ENCODE measurements at regions not wholly inside any gene's neighbourhood (a gene's known extent, or its start where the extent isn't known, plus 50 kb on each side); places are given as distances from the start of the nearest gene placed in this dataset.

- H3K27ac Mint-ChIP-seq, result no peak overlapping the region
- Histone ChIP-seq H3K9ac (ENCODE audit: low read length) (no peak overlapping the region), H3K4me2 (replicated peaks; ENCODE audit: low read depth, low read length, poor library complexity, severe bottlenecking) (no peak overlapping the region), H2AFZ (ENCODE audit: insufficient read depth, low read depth, low read length, poor library complexity, severe bottlenecking) (no peak overlapping the region), H3K9me3 (ENCODE audit: control extremely low read depth in 1 of 3, control insufficient read depth in 2 of 3, insufficient read depth in 1 of 3, low read length in 2 of 3) (peaks cover 0 to 8% (median 3%) of the 10 kb centered on the region in 3 donors), H3K4me3 (ENCODE audit: control extremely low read depth in 1 of 5, extremely low read depth in 1 of 5, insufficient read depth in 1 of 5, low read depth in 2 of 5, low read length in 4 of 5) (no peak overlapping the region), H3K79me2 (ENCODE audit: control insufficient read depth, insufficient read depth, low read length) (no peaks in the 10 kb centered on the region), H4K20me1 (ENCODE audit: control insufficient read depth, insufficient read depth, low read length, poor library complexity, severe bottlenecking) (no peaks in the 10 kb centered on the region), H3K4me1 (ENCODE audit: control insufficient read depth in 2 of 2, insufficient read depth in 2 of 2, low read length in 2 of 2) (no peaks in the 10 kb centered on the region), H3K27ac (ENCODE audit: low read length in 2 of 2) (no peak overlapping the region), H3K27me3 (replicated peaks in 1 of 4; ENCODE audit: control extremely low read depth in 1 of 4, control insufficient read depth in 3 of 4, insufficient read depth in 4 of 4, low read length in 3 of 4) (no peaks in the 10 kb centered on the region), H3K36me3 (replicated peaks in 1 of 2; ENCODE audit: control extremely low read depth in 1 of 2, control insufficient read depth in 1 of 2, extremely low read depth in 1 of 2, insufficient read depth in 2 of 2, low read length in 1 of 2) (no peaks in the 10 kb centered on the region)
- ChIA-PET CTCF (no interaction called here), POLR2A (no interaction called here)
- WGBS (ENCODE audit: insufficient coverage), result no CpG with 5 or more reads among the region's 1 CpG
- no peak overlapping the region for H3K4me3 Mint-ChIP-seq
- H3K9me3 Mint-ChIP-seq (ENCODE audit: insufficient read depth), result peaks cover 6% of the 10 kb centered on the region
- no peak for ATAC-seq (ENCODE audit: low read depth)
- no peaks in the 10 kb centered on the region for H3K4me1 Mint-ChIP-seq
- no peaks in the 10 kb centered on the region for H3K27me3 Mint-ChIP-seq
- TF ChIP-seq, protein P1, sequence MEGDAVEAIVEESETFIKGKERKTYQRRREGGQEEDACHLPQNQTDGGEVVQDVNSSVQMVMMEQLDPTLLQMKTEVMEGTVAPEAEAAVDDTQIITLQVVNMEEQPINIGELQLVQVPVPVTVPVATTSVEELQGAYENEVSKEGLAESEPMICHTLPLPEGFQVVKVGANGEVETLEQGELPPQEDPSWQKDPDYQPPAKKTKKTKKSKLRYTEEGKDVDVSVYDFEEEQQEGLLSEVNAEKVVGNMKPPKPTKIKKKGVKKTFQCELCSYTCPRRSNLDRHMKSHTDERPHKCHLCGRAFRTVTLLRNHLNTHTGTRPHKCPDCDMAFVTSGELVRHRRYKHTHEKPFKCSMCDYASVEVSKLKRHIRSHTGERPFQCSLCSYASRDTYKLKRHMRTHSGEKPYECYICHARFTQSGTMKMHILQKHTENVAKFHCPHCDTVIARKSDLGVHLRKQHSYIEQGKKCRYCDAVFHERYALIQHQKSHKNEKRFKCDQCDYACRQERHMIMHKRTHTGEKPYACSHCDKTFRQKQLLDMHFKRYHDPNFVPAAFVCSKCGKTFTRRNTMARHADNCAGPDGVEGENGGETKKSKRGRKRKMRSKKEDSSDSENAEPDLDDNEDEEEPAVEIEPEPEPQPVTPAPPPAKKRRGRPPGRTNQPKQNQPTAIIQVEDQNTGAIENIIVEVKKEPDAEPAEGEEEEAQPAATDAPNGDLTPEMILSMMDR (IDR thresholded peaks at IDR 0.05), result no peak
- no peak for TF ChIP-seq EZH2 (IDR thresholded peaks at IDR 0.05; ENCODE audit: borderline replicate concordance, insufficient read depth, low read depth, low read length, poor library complexity, severe bottlenecking)
- no peak for DNase-seq
- intact Hi-C loops (cut with micrococcal nuclease), result no loop called here
Observed at GRCh38 chr6:100065348-100065747, 71.3 kb upstream of the MCHR2 start.

DNA sequence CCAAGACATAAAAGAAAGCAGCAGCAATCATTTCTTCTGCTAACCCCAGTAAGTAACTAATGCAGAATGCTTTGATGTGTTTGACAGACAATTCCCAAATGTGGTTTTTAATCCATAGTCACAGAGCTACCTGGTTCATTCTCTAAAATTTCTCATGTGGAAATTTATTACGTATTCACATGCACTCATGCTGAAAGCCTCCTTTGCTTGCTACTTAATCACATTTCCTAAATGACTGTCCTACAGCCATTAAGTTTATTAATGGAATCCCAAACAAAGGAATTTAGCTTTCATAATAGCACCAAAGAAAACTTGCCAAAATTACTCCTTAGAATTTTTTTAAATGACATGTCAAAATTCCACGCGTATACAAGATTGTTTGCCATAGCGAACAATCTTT is 68.6 kb upstream of the MCHR2 start:
- intact Hi-C loops (cut with micrococcal nuclease), result no loop called here
- WGBS (ENCODE audit: insufficient coverage), result 100% methylated on average over 1 of the region's 4 CpGs
- Histone ChIP-seq H3K9ac (ENCODE audit: low read length) (no peak overlapping the region), H3K9me3 (ENCODE audit: control extremely low read depth in 1 of 3, control insufficient read depth in 2 of 3, insufficient read depth in 1 of 3, low read length in 2 of 3) (no peaks in the 10 kb centered on the region), H4K20me1 (ENCODE audit: control insufficient read depth, insufficient read depth, low read length, poor library complexity, severe bottlenecking) (no peaks in the 10 kb centered on the region), H3K4me2 (replicated peaks; ENCODE audit: low read depth, low read length, poor library complexity, severe bottlenecking) (no peak overlapping the region), H3K27ac (ENCODE audit: low read length in 2 of 2) (no peak overlapping the region), H2AFZ (ENCODE audit: insufficient read depth, low read depth, low read length, poor library complexity, severe bottlenecking) (no peak overlapping the region), H3K27me3 (replicated peaks in 1 of 4; ENCODE audit: control extremely low read depth in 1 of 4, control insufficient read depth in 3 of 4, insufficient read depth in 4 of 4, low read length in 3 of 4) (no peaks in the 10 kb centered on the region), H3K4me1 (ENCODE audit: control insufficient read depth in 2 of 2, insufficient read depth in 2 of 2, low read length in 2 of 2) (no peaks in the 10 kb centered on the region), H3K36me3 (replicated peaks in 1 of 2; ENCODE audit: control extremely low read depth in 1 of 2, control insufficient read depth in 1 of 2, extremely low read depth in 1 of 2, insufficient read depth in 2 of 2, low read length in 1 of 2) (no peaks in the 10 kb centered on the region), H3K4me3 (ENCODE audit: control extremely low read depth in 1 of 5, extremely low read depth in 1 of 5, insufficient read depth in 1 of 5, low read depth in 2 of 5, low read length in 4 of 5) (no peak overlapping the region), H3K79me2 (ENCODE audit: control insufficient read depth, insufficient read depth, low read length) (no peaks in the 10 kb centered on the region)
- ATAC-seq (ENCODE audit: low read depth) (no peak), DNase-seq (no peak)
- Mint-ChIP-seq H3K27ac (no peak overlapping the region), H3K4me1 (no peaks in the 10 kb centered on the region), H3K27me3 (no peaks in the 10 kb centered on the region), H3K9me3 (ENCODE audit: insufficient read depth) (no peaks in the 10 kb centered on the region), H3K4me3 (no peak overlapping the region)
- TF ChIP-seq EZH2 (IDR thresholded peaks at IDR 0.05; ENCODE audit: borderline replicate concordance, insufficient read depth, low read depth, low read length, poor library complexity, severe bottlenecking), result no peak
- TF ChIP-seq, protein P1 (IDR thresholded peaks at IDR 0.05), result no peak
- POLR2A ChIA-PET, result no interaction called here
- CTCF ChIA-PET, result no interaction called here
